GM12874 (cell line): ENCODE measurements at regions not wholly inside any gene's neighbourhood (a gene's known extent, or its start where the extent isn't known, plus 50 kb on each side); places are given as distances from the start of the nearest gene placed in this dataset.

Experiments used
- TF ChIP-seq, protein P1 (sequence below): IDR thresholded peaks from 2 replicates; pipeline ENCODE4 v1.5.1; 2011; ENCODE audit warnings: low read depth, mild to moderate bottlenecking, control low read depth, low read length, moderate library complexity; ENCODE audit not compliant: insufficient read depth

DNA sequence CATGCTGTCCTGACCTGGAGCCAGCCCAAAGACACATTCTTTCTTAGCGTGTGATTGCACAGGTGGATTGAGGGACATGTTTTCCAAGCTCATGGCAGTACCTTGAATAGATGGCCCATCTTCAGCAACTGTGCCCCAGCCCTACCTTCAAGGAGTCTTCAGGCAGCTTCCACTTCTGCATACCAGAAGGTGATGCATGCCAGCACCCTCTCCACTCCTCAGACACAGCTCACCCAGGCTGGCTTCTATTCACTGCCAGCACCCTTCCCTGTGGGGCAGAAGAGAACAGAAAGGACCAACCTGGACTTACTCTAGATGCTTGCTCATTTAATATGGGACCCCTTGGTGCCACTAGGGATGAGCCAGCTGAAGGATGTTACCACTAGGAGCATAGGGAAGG is 466.4 kb upstream of the ISX start:
- TF ChIP-seq, protein P1, sequence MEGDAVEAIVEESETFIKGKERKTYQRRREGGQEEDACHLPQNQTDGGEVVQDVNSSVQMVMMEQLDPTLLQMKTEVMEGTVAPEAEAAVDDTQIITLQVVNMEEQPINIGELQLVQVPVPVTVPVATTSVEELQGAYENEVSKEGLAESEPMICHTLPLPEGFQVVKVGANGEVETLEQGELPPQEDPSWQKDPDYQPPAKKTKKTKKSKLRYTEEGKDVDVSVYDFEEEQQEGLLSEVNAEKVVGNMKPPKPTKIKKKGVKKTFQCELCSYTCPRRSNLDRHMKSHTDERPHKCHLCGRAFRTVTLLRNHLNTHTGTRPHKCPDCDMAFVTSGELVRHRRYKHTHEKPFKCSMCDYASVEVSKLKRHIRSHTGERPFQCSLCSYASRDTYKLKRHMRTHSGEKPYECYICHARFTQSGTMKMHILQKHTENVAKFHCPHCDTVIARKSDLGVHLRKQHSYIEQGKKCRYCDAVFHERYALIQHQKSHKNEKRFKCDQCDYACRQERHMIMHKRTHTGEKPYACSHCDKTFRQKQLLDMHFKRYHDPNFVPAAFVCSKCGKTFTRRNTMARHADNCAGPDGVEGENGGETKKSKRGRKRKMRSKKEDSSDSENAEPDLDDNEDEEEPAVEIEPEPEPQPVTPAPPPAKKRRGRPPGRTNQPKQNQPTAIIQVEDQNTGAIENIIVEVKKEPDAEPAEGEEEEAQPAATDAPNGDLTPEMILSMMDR, result no peak

DNA sequence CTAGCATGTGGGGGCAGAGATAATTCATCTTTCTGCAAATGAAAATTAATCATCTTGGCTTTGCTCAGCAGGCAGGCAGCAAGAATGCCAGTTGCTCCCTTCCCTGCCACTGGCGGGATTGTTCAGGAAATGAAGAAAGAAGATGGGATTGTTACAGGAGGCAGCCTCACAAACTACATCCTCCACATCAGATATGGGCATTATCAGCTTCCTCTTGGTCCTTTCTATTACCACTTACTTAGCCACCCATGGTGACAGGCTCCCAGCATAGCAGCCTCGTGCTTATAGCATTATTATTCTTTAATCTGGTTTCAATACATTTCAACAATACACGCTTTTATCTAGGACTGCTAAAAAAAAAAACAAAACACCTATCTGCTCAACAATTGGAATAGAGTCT is 461.6 kb upstream of the ISX start:
- TF ChIP-seq, protein P1, result no peak

DNA sequence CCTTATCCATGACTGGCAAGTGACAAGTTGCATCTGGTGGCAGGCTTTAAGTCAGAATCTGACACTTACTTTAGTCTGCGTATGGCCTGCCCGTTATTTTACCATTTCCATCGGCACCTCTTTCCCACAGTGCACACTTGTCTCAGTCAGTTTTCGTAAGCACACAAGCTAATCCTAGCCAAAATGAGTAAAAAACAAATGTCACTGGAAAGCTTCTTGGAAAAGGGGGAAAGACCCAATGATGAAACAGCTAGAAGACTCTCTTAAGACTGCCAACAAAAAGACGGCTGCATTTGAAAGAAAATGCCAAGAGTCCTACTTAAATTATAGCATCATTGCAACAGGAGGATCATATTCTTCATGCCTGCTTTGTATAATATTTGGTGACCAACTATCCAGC is 457.9 kb upstream of the ISX start:
- TF ChIP-seq, protein P1, result no peak

DNA sequence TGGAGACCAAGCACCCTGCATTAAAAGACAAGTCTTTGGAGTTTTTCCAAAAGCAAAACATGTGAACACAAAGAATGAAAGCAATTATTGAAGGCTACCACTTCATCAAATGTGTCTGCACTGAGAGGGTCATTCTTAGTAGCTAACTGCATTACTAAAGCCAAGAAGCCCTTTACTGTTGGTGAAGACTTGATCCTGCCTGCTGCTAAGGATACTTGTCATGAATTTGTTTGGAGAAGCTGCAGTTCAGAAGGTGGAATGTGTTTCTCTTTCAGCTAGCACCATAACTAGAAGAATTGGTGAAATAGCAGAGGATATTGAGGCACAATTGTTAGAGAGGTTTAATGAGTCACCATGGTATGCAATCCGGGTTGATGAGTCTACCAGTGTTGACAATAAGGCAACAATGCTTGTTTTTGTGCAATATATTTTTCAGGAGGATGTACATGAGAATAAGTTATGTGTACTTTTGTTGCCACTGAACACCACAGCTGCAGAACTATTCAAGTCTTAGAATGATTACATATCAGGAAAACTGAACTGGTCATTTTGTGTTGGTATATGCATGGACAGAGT is 457.3 kb upstream of the ISX start:
- TF ChIP-seq, protein P1, result no peak

DNA sequence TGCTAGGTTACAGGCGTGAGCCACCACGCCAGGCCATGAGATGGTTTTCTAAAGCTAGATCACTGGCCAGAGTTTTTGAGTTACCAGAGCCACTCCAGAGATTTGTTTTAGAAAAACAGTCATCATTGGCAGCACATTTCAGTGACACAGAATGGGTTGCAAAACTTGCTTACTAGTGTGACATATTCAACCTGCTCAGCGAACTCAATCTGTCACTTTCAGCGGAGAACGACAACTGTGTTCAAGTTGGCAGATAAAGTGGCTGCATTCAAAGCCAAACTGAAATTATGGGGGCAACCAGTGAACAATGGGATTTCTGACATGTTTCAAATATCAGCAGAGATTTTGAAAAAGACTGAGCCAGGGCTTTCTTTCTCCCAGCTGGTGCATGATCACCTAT is 456.3 kb upstream of the ISX start:
- TF ChIP-seq, protein P1, result no peak

DNA sequence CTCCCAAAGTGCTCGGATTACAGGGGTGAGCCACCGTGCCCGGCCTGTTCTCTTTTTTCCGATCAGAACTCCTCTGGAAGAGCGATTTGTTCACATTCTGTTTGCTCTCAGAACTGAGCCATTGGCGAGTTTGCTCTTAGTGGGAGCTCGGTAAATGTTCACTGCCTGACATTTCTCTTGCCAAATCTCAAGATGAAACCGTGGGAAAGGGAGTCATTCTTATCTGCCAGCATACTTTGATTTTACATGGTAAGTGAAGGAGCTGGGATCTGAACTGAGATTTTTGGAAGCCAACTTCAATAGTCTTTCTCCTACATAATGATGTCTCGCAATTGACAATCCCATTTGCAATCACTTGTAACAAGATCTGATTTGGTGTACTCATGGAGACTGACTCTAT is 445.8 kb upstream of the ISX start:
- TF ChIP-seq, protein P1, result no peak

DNA sequence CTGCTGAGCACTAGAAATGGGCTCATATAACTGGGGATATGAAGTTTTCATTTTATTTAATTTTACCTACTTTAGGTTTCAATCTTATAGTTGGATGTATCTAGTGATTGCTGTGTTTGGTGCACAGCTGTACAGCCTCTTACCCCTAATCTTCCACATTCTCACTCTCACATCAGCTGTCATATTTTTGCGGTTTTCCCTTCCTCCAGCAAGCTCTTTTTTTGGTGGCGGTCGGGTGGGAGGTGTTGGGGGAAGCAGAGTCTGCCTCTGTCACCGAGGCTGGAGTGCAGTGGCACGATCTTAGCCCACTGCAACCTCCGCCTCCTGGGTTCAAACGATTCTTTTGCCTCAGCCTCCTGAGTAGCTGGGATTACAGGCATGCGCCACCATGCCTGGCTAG is 445.1 kb upstream of the ISX start:
- TF ChIP-seq, protein P1, result no peak

DNA sequence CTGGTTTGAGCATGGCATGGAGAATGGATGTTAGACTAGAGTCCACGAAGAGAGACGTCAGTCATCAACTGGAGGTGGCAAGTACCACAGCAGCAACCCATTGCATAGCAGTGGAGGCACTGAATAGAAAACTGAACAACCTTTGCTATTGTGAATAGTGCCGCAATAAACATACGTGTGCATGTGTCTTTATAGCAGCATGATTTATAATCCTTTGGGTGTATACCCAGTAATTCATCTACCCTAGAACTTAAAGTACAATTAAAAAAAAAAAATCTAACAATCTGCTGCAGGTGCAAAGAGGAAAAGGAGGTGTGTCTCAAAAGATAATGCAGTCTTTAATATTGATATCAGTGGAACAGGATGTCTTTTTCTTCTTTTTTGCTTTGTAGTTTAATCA is 443.4 kb upstream of the ISX start:
- TF ChIP-seq, protein P1, result no peak
